GM19397 (cell line): ENCODE measurements at regions not wholly inside any gene's neighbourhood (a gene's known extent, or its start where the extent isn't known, plus 50 kb on each side); places are given as distances from the start of the nearest gene placed in this dataset.

Experiments used
- ATAC-seq: cut with Tn5 transposase; IDR thresholded peaks from one replicate; pipeline ENCODE4 v1.9.1; 2021; ENCODE audit warnings: mild to moderate bottlenecking, moderate library complexity; ENCODE audit not compliant: unreplicated experiment

DNA sequence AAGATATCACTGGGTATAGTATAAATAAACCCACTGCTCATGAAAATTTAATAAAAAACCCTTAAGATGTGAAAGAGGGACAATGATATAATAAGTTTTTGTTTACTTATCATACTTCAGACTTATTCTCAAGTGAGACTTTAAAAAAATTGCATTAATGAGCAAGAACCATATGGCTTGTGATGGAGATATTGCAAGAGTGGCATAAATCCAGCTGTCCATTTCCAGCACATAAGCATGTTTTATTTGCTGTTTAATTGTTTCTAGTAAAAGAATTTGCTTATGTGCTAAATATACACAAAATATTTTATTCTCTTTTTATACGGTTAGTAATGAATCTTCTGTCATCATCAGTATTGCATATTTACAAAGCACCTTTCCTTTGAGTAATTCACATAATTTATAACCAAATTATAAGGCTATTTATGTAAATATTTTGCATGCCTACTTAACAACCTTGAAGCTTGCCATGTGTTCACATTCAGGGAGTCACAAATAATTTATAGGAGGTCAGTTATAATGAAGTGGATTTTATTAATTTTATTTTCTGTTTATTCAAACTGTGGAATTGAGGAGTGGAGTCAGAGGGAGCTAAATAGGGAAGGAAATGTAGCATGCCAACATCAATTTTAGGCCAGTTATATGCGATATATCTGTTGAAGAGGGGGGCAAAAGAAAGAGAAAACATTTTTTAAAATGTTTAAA, 318.5 kb upstream of the CWC22 start:
- no peak for ATAC-seq

DNA sequence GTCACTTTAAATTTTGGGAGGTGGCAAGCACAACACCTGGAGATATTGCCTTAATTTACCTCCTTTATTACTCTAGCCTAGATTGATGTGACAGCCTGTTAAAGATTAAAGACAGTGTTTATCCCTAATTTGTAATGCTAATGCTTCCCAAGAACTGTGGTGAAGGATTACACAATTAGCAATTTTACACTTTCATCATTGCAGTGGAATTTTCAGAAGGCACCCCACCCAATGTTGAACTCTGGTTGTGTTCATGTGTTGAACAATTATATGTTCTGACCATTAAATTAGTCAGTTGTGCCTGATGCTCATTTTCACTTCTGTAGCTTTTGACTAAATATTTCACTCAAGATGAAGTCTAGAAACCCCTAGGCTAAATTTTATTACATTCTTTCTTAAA, 317.1 kb upstream of the CWC22 start:
- no peak for ATAC-seq

DNA sequence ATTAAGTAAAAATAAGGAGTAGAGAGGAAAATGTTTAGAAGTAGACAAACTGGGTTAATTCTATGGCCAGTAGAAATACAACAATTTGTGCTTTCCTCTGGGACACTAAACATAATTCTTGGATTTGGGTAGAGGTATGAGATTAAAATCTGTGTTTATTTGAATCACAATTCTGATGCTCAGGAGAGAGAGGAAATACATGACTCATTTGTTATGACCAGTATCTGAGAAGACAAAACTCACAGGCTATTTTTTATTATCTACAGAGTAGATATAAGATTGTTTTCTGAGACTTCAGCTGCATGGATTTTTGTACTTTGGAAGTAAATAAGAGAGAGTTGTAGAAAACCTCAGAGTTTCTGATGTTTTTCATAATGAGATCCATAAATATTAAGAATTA, 315.7 kb upstream of the CWC22 start:
- ATAC-seq = no peak

DNA sequence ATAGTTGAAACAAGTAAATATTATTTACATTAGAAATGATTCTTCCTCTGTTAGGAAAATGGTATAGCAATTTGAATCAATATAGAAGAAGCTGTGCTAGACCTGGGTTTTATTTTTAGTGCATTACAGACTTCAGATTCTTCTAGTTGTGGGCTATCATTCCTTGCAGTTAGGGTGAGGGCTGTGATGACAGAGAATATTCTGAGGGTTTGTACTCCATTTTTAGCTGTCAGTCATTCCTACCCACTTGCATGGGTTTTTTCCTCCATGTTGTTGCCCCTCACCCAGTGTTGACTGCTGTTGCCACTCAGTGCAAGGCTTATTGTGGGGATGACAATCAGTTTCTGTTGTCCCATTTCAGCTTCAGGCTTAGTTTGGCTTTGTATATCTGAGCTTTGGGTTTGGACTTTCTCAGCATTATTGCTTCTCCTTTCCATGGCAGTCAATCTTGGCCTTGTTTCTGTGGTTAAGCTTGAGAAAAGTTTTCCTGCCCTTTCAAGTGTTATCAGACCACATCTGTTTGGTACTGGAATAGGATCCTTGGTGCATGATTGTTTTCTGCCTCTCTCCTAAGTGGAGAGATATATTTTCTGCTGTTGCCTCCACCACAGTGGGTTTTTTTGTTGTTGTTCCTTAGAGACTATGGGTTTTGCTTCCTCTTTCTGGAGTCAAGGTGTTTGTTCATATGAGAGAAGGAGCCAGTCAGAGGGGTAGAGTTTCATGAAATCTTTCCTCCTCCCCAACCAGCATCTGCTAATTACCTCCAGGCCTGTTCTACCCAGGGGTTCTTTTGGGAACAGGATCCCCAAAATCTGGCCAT, 312.7 kb upstream of the CWC22 start:
- peak; percentile 82 for ATAC-seq

DNA sequence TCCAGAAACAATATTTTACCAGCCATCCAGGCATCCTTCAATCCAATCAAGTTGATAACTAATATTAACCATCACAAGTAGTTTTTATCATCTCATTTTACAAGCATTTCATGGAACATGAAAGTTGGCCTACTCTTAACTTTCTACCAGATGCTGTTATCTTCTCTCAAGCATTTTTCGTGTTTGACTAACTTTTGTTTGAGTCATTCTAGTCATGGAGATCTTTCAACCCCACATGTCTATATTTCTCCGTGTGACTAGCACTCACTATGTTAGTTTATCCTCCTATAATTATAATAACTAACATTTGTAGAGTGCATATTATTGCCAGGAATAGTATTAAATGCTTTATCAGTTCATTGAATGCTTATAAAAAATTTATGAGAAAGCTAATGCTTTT, 307.0 kb upstream of the CWC22 start:
- no peak for ATAC-seq

- ATAC-seq = no peak
Observed at GRCh38 chr2:180312542-180312941, 305.4 kb upstream of the CWC22 start.

- no peak for ATAC-seq
Observed at GRCh38 chr2:180307096-180307495, 300.0 kb upstream of the CWC22 start.

- ATAC-seq = no peak
Observed at GRCh38 chr2:180306346-180306745, 299.2 kb upstream of the CWC22 start.

DNA sequence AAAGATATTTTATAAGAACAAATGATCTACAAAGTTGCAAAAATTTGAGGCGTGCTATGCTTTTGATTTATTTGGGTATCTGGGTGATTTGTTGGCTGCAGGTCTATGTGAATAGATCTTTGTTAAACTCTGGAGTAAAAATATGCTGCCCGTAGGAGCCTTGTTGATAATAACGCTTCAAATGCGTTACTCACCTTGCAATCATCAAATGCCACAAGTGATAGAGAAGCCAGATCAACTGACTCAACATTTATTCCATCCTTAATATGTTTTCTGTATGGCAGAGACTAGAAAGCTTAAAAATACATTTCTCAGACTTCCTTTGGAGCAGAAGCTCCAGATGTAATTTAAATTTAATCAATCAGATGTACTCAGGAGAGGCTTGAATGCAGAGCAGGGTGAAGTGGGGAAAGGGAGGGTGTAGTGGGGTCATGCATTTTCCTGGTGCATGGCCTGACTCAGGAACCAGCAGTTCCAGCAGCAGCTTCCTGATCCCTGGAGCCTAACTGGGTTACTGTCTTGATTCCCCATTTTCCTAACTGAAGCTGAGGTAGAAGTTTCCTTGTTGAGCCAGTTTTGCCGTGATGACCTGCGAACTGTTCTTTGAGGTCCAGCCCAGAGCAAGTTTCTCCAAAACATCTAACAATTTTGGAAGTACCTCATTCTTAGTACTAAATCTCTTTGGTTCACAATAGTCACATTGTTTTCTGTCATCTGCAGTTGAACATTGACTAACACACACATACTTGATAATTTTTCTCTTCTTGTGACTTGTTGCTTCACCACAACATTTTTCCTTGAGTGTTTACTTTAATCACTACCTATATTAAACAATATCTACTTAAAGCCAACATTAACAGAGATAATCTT, 284.7 kb upstream of the CWC22 start:
- no peak for ATAC-seq

GRCh38 chr2:180291060-180291459, 284.0 kb upstream of the CWC22 start:
- ATAC-seq = no peak

DNA sequence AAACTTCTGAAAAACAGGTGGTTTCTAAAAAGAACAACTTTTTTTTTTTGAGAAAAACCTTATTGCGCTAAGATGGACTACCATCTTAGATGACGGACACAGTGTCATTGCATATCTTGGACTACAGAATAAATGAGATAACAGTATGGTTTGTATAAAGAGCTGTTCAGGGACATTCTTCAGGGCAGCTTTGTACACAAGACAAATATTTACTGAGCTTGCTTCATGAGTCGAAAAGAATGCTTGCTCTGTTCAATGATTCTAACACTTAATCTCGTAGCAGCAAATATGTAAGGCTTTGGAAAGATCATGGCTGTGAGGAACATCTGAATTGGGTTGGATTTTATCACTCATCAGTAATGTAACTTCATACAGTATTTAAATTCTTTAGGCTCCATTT, 282.5 kb upstream of the CWC22 start:
- ATAC-seq = no peak

DNA sequence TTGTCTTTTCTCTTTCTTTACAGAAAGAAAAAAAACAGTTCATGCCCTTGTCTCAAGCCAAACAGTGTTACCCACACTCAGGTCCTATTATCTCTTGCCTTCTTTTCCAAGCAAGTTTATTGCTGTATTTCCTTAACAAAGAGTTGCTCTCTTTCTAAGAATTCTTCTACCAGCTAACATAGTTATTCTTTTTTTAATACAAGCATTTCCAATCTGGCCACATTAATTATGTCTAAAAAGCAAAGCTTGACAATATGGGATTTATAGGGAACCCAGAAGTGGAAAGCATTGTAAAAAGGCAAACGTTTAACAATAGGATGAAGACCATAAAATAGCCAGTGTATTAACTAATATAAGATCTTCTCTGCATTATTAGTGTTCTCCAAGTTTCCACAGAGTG, 272.5 kb upstream of the CWC22 start:
- ATAC-seq = no peak

DNA sequence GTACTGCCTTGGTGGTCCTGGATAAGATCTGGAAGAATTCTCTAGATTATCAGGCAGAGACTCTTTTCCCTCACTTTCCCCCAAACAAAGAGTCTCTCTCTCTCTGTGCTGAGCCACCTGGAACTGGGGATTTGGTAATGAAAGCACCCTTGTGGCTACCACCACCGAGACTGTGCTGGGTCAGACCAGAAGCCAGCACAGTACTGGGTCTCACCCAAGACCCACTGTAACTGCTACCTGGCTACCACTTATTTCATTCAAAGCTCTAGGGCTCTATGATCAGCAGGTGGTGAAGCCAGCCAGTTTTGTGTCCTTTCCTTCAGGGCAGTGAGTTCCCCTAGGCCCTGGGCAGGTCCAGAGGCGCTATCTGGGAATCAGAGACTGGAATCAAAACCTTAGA, 269.6 kb upstream of the CWC22 start:
- no peak for ATAC-seq

- ATAC-seq = no peak
Observed at GRCh38 chr2:180268006-180268405, 260.9 kb upstream of the CWC22 start.

GRCh38 chr2:180261976-180262375, 254.9 kb upstream of the CWC22 start:
- no peak for ATAC-seq

GRCh38 chr2:180258579-180258978, 251.5 kb upstream of the CWC22 start:
- ATAC-seq = no peak

- no peak for ATAC-seq
Observed at GRCh38 chr2:180258041-180258537, 251.0 kb upstream of the CWC22 start.

GRCh38 chr2:180257247-180257646, 250.2 kb upstream of the CWC22 start:
- no peak for ATAC-seq

GRCh38 chr2:180255981-180256380, 248.9 kb upstream of the CWC22 start:
- no peak for ATAC-seq

- no peak for ATAC-seq
Observed at GRCh38 chr2:180254872-180255271, 247.8 kb upstream of the CWC22 start.

- no peak for ATAC-seq
Observed at GRCh38 chr2:180247658-180248057, 240.6 kb upstream of the CWC22 start.
